SH-SY5Y (cell line): ENCODE measurements at regions not wholly inside any gene's neighbourhood (a gene's known extent, or its start where the extent isn't known, plus 50 kb on each side); places are given as distances from the start of the nearest gene placed in this dataset.

Experiments used
- GATA2 ChIP-seq: IDR thresholded peaks from 2 replicates; pipeline ENCODE4 v1.6.1; 2011; ENCODE audit warnings: mild to moderate bottlenecking, low read depth, low read length
- GATA3 ChIP-seq: IDR thresholded peaks from 2 replicates; pipeline ENCODE4 v1.6.1; 2011; ENCODE audit warnings: low read depth, mild to moderate bottlenecking, low read length, moderate library complexity

GRCh38 chr2:21198637-21199036, 74.9 kb downstream of the TDRD15 start:
- TF ChIP-seq GATA3 (no peak), GATA2 (no peak)
